ENCODE measurements at regions not wholly inside any gene's neighbourhood (a gene's known extent, or its start where the extent isn't known, plus 50 kb on each side); places are given as distances from the start of the nearest gene placed in this dataset.

GRCh38 chr6:118735320-118735719 lies 83.9 kb upstream of the CEP85L start:
- intact Hi-C loops (cut with DNase I): no loop called here
- Histone ChIP-seq H3K9me3 (no peaks in the 10 kb centered on the region), H3K36me3 (no peaks in the 10 kb centered on the region), H3K27me3 (ENCODE audit: low read depth) (no peaks in the 10 kb centered on the region), H3K4me1 (peaks cover 9% of the 10 kb centered on the region), H3K4me3 (no peak overlapping the region), H3K27ac (no peak overlapping the region)
- DNase-seq: no peak
- ATAC-seq: peak in 1 of 2 donors; percentile 47
- peak; percentile 33 for TF ChIP-seq CTCF (IDR thresholded peaks at IDR 0.05)

GRCh38 chr6:118725944-118726343 lies 74.6 kb upstream of the CEP85L start:
- no peaks in the 10 kb centered on the region for H3K36me3 ChIP-seq
- no peak overlapping the region for H3K27ac ChIP-seq
- H3K4me1 ChIP-seq: no peaks in the 10 kb centered on the region
- no peak for TF ChIP-seq CTCF (IDR thresholded peaks at IDR 0.05)
- H3K9me3 ChIP-seq: no peaks in the 10 kb centered on the region
- DNase-seq (no peak), ATAC-seq (peak in 1 of 2 donors; percentile 41)
- intact Hi-C loops (cut with DNase I): no loop called here
- H3K4me3 ChIP-seq: no peak overlapping the region
- no peaks in the 10 kb centered on the region for H3K27me3 ChIP-seq (ENCODE audit: low read depth)

- DNase-seq: no peak
- H3K4me1 ChIP-seq: no peaks in the 10 kb centered on the region
- no peaks in the 10 kb centered on the region for H3K9me3 ChIP-seq
- intact Hi-C loops (cut with DNase I): no loop called here
- H3K4me3 ChIP-seq: no peak overlapping the region
- TF ChIP-seq CTCF (IDR thresholded peaks at IDR 0.05): no peak
- no peaks in the 10 kb centered on the region for H3K36me3 ChIP-seq
- ATAC-seq: no peak
- H3K27ac ChIP-seq: no peak overlapping the region
- no peaks in the 10 kb centered on the region for H3K27me3 ChIP-seq (ENCODE audit: low read depth)
Observed at GRCh38 chr6:118724211-118724610, 72.8 kb upstream of the CEP85L start.

- DNase-seq (no peak), ATAC-seq (no peak)
- intact Hi-C loops (cut with DNase I): no loop called here
- Histone ChIP-seq H3K4me1 (no peaks in the 10 kb centered on the region), H3K27me3 (ENCODE audit: low read depth) (no peaks in the 10 kb centered on the region), H3K4me3 (no peak overlapping the region), H3K36me3 (no peaks in the 10 kb centered on the region), H3K27ac (no peak overlapping the region), H3K9me3 (no peaks in the 10 kb centered on the region)
- no peak for TF ChIP-seq CTCF (IDR thresholded peaks at IDR 0.05)
Observed at GRCh38 chr6:118722829-118723813, 71.7 kb upstream of the CEP85L start.

- intact Hi-C loops (cut with DNase I): no loop called here
- ATAC-seq (no peak), DNase-seq (no peak)
- Histone ChIP-seq H3K4me3 (no peak overlapping the region), H3K4me1 (no peaks in the 10 kb centered on the region), H3K36me3 (no peaks in the 10 kb centered on the region), H3K27ac (no peak overlapping the region), H3K27me3 (ENCODE audit: low read depth) (no peaks in the 10 kb centered on the region), H3K9me3 (no peaks in the 10 kb centered on the region)
- TF ChIP-seq CTCF (IDR thresholded peaks at IDR 0.05): no peak
Observed at GRCh38 chr6:118720125-118720473, 68.7 kb upstream of the CEP85L start.

Data from lower lobe of right lung (tissue), 2 donors.